ENCODE measurements at regions not wholly inside any gene's neighbourhood (a gene's known extent, or its start where the extent isn't known, plus 50 kb on each side); places are given as distances from the start of the nearest gene placed in this dataset.

DNA sequence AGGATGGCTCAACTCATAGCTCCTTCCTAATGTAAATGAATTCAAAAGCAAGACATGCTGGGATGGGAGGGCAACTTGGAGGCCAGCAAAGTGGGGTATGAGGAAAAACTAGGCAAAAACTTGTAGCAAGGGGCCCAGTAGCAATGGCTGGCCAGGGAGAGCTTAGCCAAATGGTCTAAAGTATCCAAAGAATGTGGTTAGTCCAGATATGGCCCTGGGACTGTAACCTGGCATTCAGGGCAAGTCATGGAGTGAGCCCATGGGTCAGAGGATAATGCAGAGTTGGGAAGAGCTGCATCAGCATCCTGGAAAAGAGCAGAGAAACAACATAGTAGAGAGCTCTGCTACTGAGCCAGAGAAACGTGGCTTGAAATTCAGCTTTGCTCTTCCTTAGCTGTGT is 191.7 kb downstream of the SUCLA2 start:
- Histone ChIP-seq H3K9me3 (ENCODE audit: control insufficient read depth, insufficient read depth, low read length) (no peaks in the 10 kb centered on the region), H3K27me3 (ENCODE audit: control insufficient read depth, insufficient read depth, low read length) (no peaks in the 10 kb centered on the region), H3K27ac (ENCODE audit: low read depth, low read length) (no peak overlapping the region), H3K4me3 (ENCODE audit: low read depth, low read length) (no peak overlapping the region)
- ChIA-PET POLR2A (no interaction called here), CTCF (interaction anchor here (1.6 kb wide), 1 partner anchor 11 kb away, joined by 4 read pairs; no protein-coding TSS in a partner anchor)
- no peak for DNase-seq (ENCODE audit: low read depth, low spot score)
- TF ChIP-seq, protein P1, sequence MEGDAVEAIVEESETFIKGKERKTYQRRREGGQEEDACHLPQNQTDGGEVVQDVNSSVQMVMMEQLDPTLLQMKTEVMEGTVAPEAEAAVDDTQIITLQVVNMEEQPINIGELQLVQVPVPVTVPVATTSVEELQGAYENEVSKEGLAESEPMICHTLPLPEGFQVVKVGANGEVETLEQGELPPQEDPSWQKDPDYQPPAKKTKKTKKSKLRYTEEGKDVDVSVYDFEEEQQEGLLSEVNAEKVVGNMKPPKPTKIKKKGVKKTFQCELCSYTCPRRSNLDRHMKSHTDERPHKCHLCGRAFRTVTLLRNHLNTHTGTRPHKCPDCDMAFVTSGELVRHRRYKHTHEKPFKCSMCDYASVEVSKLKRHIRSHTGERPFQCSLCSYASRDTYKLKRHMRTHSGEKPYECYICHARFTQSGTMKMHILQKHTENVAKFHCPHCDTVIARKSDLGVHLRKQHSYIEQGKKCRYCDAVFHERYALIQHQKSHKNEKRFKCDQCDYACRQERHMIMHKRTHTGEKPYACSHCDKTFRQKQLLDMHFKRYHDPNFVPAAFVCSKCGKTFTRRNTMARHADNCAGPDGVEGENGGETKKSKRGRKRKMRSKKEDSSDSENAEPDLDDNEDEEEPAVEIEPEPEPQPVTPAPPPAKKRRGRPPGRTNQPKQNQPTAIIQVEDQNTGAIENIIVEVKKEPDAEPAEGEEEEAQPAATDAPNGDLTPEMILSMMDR (IDR thresholded peaks at IDR 0.05; ENCODE audit: low read depth, low read length), result no peak

DNA sequence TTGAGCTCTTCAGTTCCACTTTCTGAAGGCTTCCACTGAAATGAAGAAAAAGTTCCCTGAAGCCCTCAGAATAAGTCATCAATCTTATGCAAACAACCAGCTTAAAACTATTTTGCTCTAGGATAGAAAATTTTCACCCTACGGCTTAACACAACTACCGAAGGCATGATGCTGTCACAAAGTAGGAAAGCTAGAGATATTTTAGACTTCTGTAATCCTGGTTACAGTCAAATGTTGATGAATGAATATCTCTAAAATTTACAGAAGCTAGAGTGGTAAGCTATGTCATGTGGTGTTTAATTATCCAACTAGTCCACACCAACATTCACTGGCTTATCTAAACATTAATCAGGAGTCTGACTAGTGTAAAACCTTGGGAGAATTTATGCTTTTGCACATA is 197.9 kb downstream of the SUCLA2 start:
- ChIA-PET CTCF (no interaction called here), POLR2A (no interaction called here)
- DNase-seq (ENCODE audit: low read depth, low spot score), result no peak
- TF ChIP-seq, protein P1 (IDR thresholded peaks at IDR 0.05; ENCODE audit: low read depth, low read length), result no peak
- H3K9me3 ChIP-seq (ENCODE audit: control insufficient read depth, insufficient read depth, low read length), result no peaks in the 10 kb centered on the region
- H3K27me3 ChIP-seq (ENCODE audit: control insufficient read depth, insufficient read depth, low read length), result peaks cover 2% of the 10 kb centered on the region
- no peak overlapping the region for H3K27ac ChIP-seq (ENCODE audit: low read depth, low read length)
- no peak overlapping the region for H3K4me3 ChIP-seq (ENCODE audit: low read depth, low read length)

DNA sequence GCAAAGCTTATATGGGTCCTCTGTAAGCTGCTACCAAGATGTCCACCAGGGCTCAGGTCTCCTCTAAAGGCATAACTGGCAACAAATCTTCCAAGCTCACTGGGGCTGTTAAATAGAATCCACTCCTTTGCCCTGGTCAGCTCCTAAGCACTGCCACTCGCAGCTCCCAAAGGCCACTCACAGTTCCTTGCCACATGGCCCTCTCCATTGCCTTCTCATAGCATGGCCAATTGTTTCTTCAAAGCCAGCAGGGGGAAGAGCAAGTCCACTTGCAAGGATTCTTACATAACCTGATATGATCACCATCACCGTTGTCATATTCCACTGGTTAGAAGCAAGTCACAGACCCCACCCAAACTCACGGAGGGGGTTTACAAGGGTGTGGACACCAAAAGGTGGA is 199.5 kb downstream of the SUCLA2 start:
- Histone ChIP-seq H3K4me3 (ENCODE audit: low read depth, low read length) (no peak overlapping the region), H3K27me3 (ENCODE audit: control insufficient read depth, insufficient read depth, low read length) (peaks cover 2% of the 10 kb centered on the region), H3K9me3 (ENCODE audit: control insufficient read depth, insufficient read depth, low read length) (no peaks in the 10 kb centered on the region), H3K27ac (ENCODE audit: low read depth, low read length) (no peak overlapping the region)
- CTCF ChIA-PET, result no interaction called here
- DNase-seq (ENCODE audit: low read depth, low spot score), result no peak
- POLR2A ChIA-PET, result no interaction called here
- TF ChIP-seq, protein P1 (IDR thresholded peaks at IDR 0.05; ENCODE audit: low read depth, low read length), result no peak

DNA sequence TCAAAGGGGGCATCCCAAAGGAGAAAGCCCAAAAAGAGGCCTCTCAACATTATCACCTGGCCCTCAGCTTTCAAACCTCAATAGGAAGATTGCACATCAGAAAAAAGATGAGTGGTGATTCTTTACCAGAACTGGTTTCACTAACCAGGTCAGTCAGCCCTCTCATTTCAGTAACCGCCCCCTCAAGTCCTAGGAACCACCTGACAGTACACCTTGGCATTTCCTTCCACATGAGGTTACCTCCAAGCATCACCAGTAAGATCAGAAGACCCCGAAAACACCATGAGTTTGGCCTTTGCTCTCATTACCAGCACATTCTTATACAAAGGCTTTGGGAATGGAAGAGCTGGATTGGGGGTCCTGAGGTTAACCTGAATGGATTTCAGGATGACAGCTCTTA is 200.5 kb downstream of the SUCLA2 start:
- Histone ChIP-seq H3K9me3 (ENCODE audit: control insufficient read depth, insufficient read depth, low read length) (no peaks in the 10 kb centered on the region), H3K4me3 (ENCODE audit: low read depth, low read length) (no peak overlapping the region), H3K27me3 (ENCODE audit: control insufficient read depth, insufficient read depth, low read length) (peaks cover 2% of the 10 kb centered on the region), H3K27ac (ENCODE audit: low read depth, low read length) (no peak overlapping the region)
- ChIA-PET CTCF (no interaction called here), POLR2A (no interaction called here)
- no peak for DNase-seq (ENCODE audit: low read depth, low spot score)
- TF ChIP-seq, protein P1 (IDR thresholded peaks at IDR 0.05; ENCODE audit: low read depth, low read length), result no peak

DNA sequence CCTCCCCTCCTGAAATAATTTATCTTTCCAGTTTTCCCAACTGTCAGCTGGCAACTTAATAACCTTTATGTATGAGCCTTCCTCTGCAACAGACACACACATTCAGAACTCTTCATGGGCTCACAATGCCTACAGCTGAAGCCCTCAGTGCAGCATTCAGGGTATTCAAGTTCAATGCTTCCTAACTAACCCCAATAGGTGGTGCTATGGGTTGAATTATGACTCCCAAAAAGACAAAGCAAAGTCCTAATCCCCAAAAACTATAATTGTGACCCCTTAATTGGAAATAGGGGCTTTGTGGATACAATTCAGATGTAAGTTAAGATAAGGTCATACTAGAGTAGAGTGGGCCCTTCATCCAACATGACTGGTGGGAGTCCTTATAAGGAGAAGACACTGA is 202.2 kb downstream of the SUCLA2 start:
- no peak for DNase-seq (ENCODE audit: low read depth, low spot score)
- ChIA-PET POLR2A (no interaction called here), CTCF (interaction anchor here (0.8 to 1.6 kb wide), 2 partner anchors 11 to 24 kb away, joined by 4 read pairs; no protein-coding TSS in a partner anchor)
- TF ChIP-seq, protein P1 (IDR thresholded peaks at IDR 0.05; ENCODE audit: low read depth, low read length), result peak; percentile 39
- peaks cover 2% of the 10 kb centered on the region for H3K27me3 ChIP-seq (ENCODE audit: control insufficient read depth, insufficient read depth, low read length)
- H3K9me3 ChIP-seq (ENCODE audit: control insufficient read depth, insufficient read depth, low read length), result no peaks in the 10 kb centered on the region
- H3K4me3 ChIP-seq (ENCODE audit: low read depth, low read length), result no peak overlapping the region
- no peak overlapping the region for H3K27ac ChIP-seq (ENCODE audit: low read depth, low read length)

Measured in AG04450 (cell line).